ENCODE measurements at regions not wholly inside any gene's neighbourhood (a gene's known extent, or its start where the extent isn't known, plus 50 kb on each side); places are given as distances from the start of the nearest gene placed in this dataset.

- no peak for TF ChIP-seq BCL11A (IDR thresholded peaks at IDR 0.05; ENCODE audit: low read depth in 2 of 2, low read length in 2 of 2)
- TF ChIP-seq FOSL1 (IDR thresholded peaks at IDR 0.05; ENCODE audit: insufficient read depth, low read depth, low read length): no peak
- TF ChIP-seq, protein P1, sequence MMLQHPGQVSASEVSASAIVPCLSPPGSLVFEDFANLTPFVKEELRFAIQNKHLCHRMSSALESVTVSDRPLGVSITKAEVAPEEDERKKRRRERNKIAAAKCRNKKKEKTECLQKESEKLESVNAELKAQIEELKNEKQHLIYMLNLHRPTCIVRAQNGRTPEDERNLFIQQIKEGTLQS (IDR thresholded peaks at IDR 0.05; ENCODE audit: insufficient read depth, low read depth, low read length): no peak
- TF ChIP-seq KDM5A (IDR thresholded peaks at IDR 0.05; ENCODE audit: low read length): no peak
- TF ChIP-seq BACH1 (IDR thresholded peaks at IDR 0.05; ENCODE audit: low read length): no peak
- no peak for TF ChIP-seq SIRT6 (IDR thresholded peaks at IDR 0.05; ENCODE audit: low read length)
Measured at GRCh38 chr12:38144601-38145436, 171.8 kb upstream of the ALG10B start (continued).
